K562 (cell line): ENCODE measurements at regions not wholly inside any gene's neighbourhood (a gene's known extent, or its start where the extent isn't known, plus 50 kb on each side); places are given as distances from the start of the nearest gene placed in this dataset.

ENCODE experiments used
- ATAC-seq: fragments of 200-7000 bp; cut with Tn5 transposase; 3 replicates; pipeline ENCODE4 v1.9.1; 2020; ENCODE audit warnings: moderate library complexity
- BruUV-seq: library from RNA; stranded (reverse); fragments of 400-500 nt; replicated peaks from 2 replicates; lab custom pipeline; 2021; lab: Mats Ljungman, UMichigan
- CTCF ChIA-PET: fragments of 300-600 bp; formaldehyde crosslinking; extraction: SDS; loops from one replicate; lab custom pipeline; 2021; ENCODE audit warnings: low intra/inter-chr PET ratio; lab: Yijun Ruan, JAX
- POLR2A ChIA-PET: fragments of 300-600, 350-650 bp; sonication (Branson Sonifier 250); formaldehyde crosslinking; extraction: SDS; loops from one replicate; lab custom pipeline; 2021; ENCODE audit warnings: antibody characterized with exemption, inconsistent platforms; lab: Yijun Ruan, JAX
- DNase-seq, 4 experiments: peaks; one replicate each; pipeline versions ENCODE4 v3.0.0 to v3.0.0-alpha.2; 2011 to 2018; ENCODE audit warnings: low spot score in 3 of 4, mixed read lengths in 3 of 4; ENCODE audit errors: extremely low read depth in 1 of 4
- FAIRE-seq: peaks from 2 replicates; lab custom pipeline; 2011; peaks lifted over from hg19 to GRCh38; lab: Jason Lieb, UNC
- H2AFZ ChIP-seq: 2 replicates; pipeline ENCODE4 v1.6.0; 2011; ENCODE audit warnings: low read depth, low read length, control low read depth, inconsistent platforms
- H3K27ac ChIP-seq: fragments of 200-600 bp; 3 replicates; pipeline ENCODE4 v1.8.0; 2011; ENCODE audit warnings: low read depth, mild to moderate bottlenecking, control low read depth, inconsistent platforms, low read length, moderate library complexity, mixed read lengths; ENCODE audit errors: extremely low read depth
- H3K27me3 ChIP-seq, 2 experiments: fragments of 300-600 bp in 1 of 2; 2 replicates in 1 of 2; 3 replicates in 1 of 2; pipeline versions ENCODE4 v1.6.0 to v1.8.0; 2011; ENCODE audit warnings: inconsistent platforms in 2 of 2, low read length in 2 of 2, mild to moderate bottlenecking in 1 of 2, mixed read lengths in 1 of 2, moderate library complexity in 1 of 2; ENCODE audit not compliant: control insufficient read depth in 2 of 2, insufficient read depth in 2 of 2
- H3K36me3 ChIP-seq: fragments of 300-600 bp; 3 replicates; pipeline ENCODE4 v1.8.0; 2011; ENCODE audit warnings: mild to moderate bottlenecking, low read length, inconsistent platforms; ENCODE audit not compliant: control insufficient read depth, insufficient read depth
- H3K4me1 ChIP-seq, 2 experiments: fragments of 200-600 bp in 1 of 2; replicated peaks in 1 of 2; 2 replicates in 1 of 2; 3 replicates in 1 of 2; pipeline versions ENCODE4 v1.5.1 to v1.8.0; 2011; ENCODE audit warnings: inconsistent platforms in 2 of 2, low read length in 2 of 2, mild to moderate bottlenecking in 1 of 2, mixed read lengths in 1 of 2, moderate library complexity in 1 of 2; ENCODE audit not compliant: control insufficient read depth in 2 of 2, insufficient read depth in 2 of 2
- H3K4me2 ChIP-seq: 2 replicates; pipeline ENCODE4 v1.6.1; 2011; ENCODE audit warnings: low read length, control low read depth, inconsistent platforms, mixed read lengths; ENCODE audit not compliant: insufficient read depth
- H3K4me3 ChIP-seq: fragments of 200-600 bp; sonication (generic), shearing (Covaris generic); 2 replicates; pipeline ENCODE4 v1.5.1; 2016; ENCODE audit warnings: control low read depth, inconsistent platforms
- H3K79me2 ChIP-seq: fragments of 200-600 bp; 3 replicates; pipeline ENCODE4 v1.8.0; 2011; ENCODE audit warnings: low read length, inconsistent platforms; ENCODE audit not compliant: control insufficient read depth, insufficient read depth
- H3K9ac ChIP-seq, 2 experiments: 2 replicates each; pipeline versions ENCODE4 v1.6.0 to v1.6.1; 2011; ENCODE audit warnings: low read depth in 2 of 2, low read length in 2 of 2, control low read depth in 1 of 2, inconsistent platforms in 1 of 2, mild to moderate bottlenecking in 1 of 2, mixed read lengths in 1 of 2; ENCODE audit not compliant: insufficient read depth in 1 of 2
- H3K9me1 ChIP-seq: one replicate; pipeline ENCODE4 v1.6.0; 2011; ENCODE audit warnings: inconsistent platforms, mild to moderate bottlenecking, low read length, moderate library complexity; ENCODE audit not compliant: control insufficient read depth, insufficient read depth
- H3K9me3 ChIP-seq: replicated peaks from 2 replicates; pipeline ENCODE4 v1.5.1; 2011; ENCODE audit warnings: low read depth, low read length, inconsistent platforms; ENCODE audit not compliant: control insufficient read depth, insufficient read depth
- H4K20me1 ChIP-seq: replicated peaks from 2 replicates; pipeline ENCODE4 v1.6.1; 2011; ENCODE audit warnings: low read length, inconsistent platforms, mixed read lengths; ENCODE audit not compliant: control insufficient read depth, insufficient read depth
- CBX3 ChIP-seq, 2 experiments: IDR thresholded peaks; 1 replicate in 1 of 2; 2 replicates in 1 of 2; pipeline ENCODE4 v1.6.1; 2012; ENCODE audit warnings: inconsistent platforms in 2 of 2, low read length in 2 of 2, borderline replicate concordance in 1 of 2, control low read depth in 1 of 2
- HDAC1 ChIP-seq, 2 experiments: fragments of 450-650 bp; IDR thresholded peaks; 2 replicates each; pipeline ENCODE4 v1.6.1; 2016 to 2017; ENCODE audit warnings: inconsistent platforms in 1 of 2, mild to moderate bottlenecking in 1 of 2, moderate library complexity in 1 of 2
- HEY1 ChIP-seq: fragments of 250-450 bp; sonication (Bioruptor Pico); IDR thresholded peaks from 2 replicates; pipeline ENCODE4 v1.5.0; 2020; ENCODE audit warnings: mild to moderate bottlenecking, moderate library complexity, borderline replicate concordance
- KLF10 ChIP-seq: fragments of 250-450 bp; sonication (Bioruptor Pico); IDR thresholded peaks from 2 replicates; pipeline ENCODE4 v1.6.1; 2021; ENCODE audit warnings: matching md5 sums
- MCM2 ChIP-seq: fragments of 450-650 bp; IDR thresholded peaks from 2 replicates; pipeline ENCODE4 v1.6.1; 2017; ENCODE audit warnings: low read depth, mild to moderate bottlenecking
- NCOA6 ChIP-seq: fragments of 450-650 bp; IDR thresholded peaks from 2 replicates; pipeline ENCODE4 v1.6.1; 2017; ENCODE audit warnings: mild to moderate bottlenecking
- NRF1 ChIP-seq, 2 experiments: fragments of 450-650 bp; IDR thresholded peaks in 1 of 2; conservative IDR thresholded peaks in 1 of 2; 2 replicates each; pipeline ENCODE4 v1.6.1; 2014; ENCODE audit warnings: mild to moderate bottlenecking in 2 of 2
- RB1 ChIP-seq: fragments of 450-650 bp; IDR thresholded peaks from 2 replicates; pipeline ENCODE4 v1.6.1; 2017; ENCODE audit warnings: low read depth, mild to moderate bottlenecking
- RFX7 ChIP-seq: fragments of 250-450 bp; sonication (Bioruptor Pico); IDR thresholded peaks from 2 replicates; pipeline ENCODE4 v1.5.1; 2021; ENCODE audit warnings: mild to moderate bottlenecking
- SETDB1 ChIP-seq: IDR thresholded peaks from one replicate; pipeline ENCODE4 v1.6.1; 2012; ENCODE audit warnings: low read length, control low read depth, inconsistent platforms
- TOE1 ChIP-seq, 2 experiments: fragments of 450-650 bp in 1 of 2; sonication (generic) in 1 of 2; formaldehyde crosslinking in 1 of 2; IDR thresholded peaks; 2 replicates each; pipeline versions ENCODE4 v1.7.1 to v1.8.0; 2016 to 2022; ENCODE audit warnings: borderline replicate concordance in 2 of 2, mild to moderate bottlenecking in 2 of 2, antibody characterized with exemption in 1 of 2, inconsistent platforms in 1 of 2, low read depth in 1 of 2, missing genetic modification reagents in 1 of 2, moderate library complexity in 1 of 2
- ZNF140 ChIP-seq: fragments of 250-450 bp; sonication (Bioruptor Pico); IDR thresholded peaks from 2 replicates; pipeline ENCODE4 v1.8.0; 2021; ENCODE audit warnings: moderate library complexity, mild to moderate bottlenecking, inconsistent platforms
- ZNF143 ChIP-seq: sonication (generic); formaldehyde crosslinking; IDR thresholded peaks from 2 replicates; pipeline ENCODE4 v1.9.0; 2022; ENCODE audit warnings: mild to moderate bottlenecking, missing genetic modification reagents
- ZNF551 ChIP-seq: fragments of 250-450 bp; sonication (Bioruptor Pico); IDR thresholded peaks from 2 replicates; pipeline ENCODE4 v1.5.0; 2021; ENCODE audit warnings: mild to moderate bottlenecking, moderate library complexity
- in situ Hi-C: fragments of 300-500 bp; cut with MboI; formaldehyde crosslinking; loops from 4 replicates; pipeline ENCODE4 v1.15.0; 2018; ENCODE audit warnings: inconsistent platforms, mixed read lengths
- intact Hi-C: fragments of 100-400 bp; cut with micrococcal nuclease; formaldehyde crosslinking; loops from 2 replicates; pipeline ENCODE4 v1.14.2; 2022
- TF ChIP-seq, protein P1 (sequence below): fragments of 250-450 bp; sonication (Bioruptor Pico); IDR thresholded peaks from 2 replicates; pipeline ENCODE4 v1.8.0; 2021; ENCODE audit warnings: mild to moderate bottlenecking, moderate library complexity
- TF ChIP-seq, protein P2 (sequence below): sonication (generic); formaldehyde crosslinking; IDR thresholded peaks from 2 replicates; pipeline ENCODE4 v1.8.1; 2023; ENCODE audit warnings: mild to moderate bottlenecking, missing genetic modification reagents
- TF ChIP-seq, protein P3 (sequence below): fragments of 250-450 bp; sonication (Bioruptor Pico); IDR thresholded peaks from 2 replicates; pipeline ENCODE4 v1.5.0; 2022; ENCODE audit warnings: mild to moderate bottlenecking
- TF ChIP-seq, protein P4 (sequence below): IDR thresholded peaks from 2 replicates; pipeline ENCODE4 v1.6.1; 2016; ENCODE audit warnings: missing genetic modification characterization, missing compliant biosample characterization

DNA sequence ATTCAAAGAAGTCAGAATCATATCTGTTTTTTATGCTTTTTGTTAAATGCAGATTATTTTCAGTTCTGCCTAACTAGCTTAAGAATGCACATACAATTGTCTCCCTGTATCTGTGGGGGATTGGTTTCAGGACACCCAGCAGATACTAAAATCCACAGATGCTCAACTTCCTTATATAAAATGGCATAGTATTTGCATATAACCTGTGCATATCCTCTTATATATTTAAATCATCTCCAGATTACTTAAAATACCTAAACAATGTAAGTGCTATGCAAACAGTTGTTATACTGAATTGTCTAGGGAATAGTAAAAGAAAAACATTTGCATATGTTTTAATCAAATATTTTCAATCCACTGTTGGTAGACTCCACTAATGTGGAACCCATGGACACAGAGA is 279.4 kb downstream of the TMA16 start:
- POLR2A ChIA-PET = no interaction called here
- H3K4me2 ChIP-seq = no peak overlapping the region
- no peaks in the 10 kb centered on the region for H3K4me1 ChIP-seq

More for the DNA sequence above, 279.4 kb downstream of the TMA16 start:
- BruUV-seq = no TSS peak
- no peak overlapping the region for H3K4me3 ChIP-seq
- H2AFZ ChIP-seq = no peak overlapping the region
- no peaks in the 10 kb centered on the region for H3K27me3 ChIP-seq
- CTCF ChIA-PET = no interaction called here
- no peaks in the 10 kb centered on the region for H3K79me2 ChIP-seq
- TF ChIP-seq, protein P1, sequence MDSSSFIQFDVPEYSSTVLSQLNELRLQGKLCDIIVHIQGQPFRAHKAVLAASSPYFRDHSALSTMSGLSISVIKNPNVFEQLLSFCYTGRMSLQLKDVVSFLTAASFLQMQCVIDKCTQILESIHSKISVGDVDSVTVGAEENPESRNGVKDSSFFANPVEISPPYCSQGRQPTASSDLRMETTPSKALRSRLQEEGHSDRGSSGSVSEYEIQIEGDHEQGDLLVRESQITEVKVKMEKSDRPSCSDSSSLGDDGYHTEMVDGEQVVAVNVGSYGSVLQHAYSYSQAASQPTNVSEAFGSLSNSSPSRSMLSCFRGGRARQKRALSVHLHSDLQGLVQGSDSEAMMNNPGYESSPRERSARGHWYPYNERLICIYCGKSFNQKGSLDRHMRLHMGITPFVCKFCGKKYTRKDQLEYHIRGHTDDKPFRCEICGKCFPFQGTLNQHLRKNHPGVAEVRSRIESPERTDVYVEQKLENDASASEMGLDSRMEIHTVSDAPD = no peak
- TF ChIP-seq, protein P2, sequence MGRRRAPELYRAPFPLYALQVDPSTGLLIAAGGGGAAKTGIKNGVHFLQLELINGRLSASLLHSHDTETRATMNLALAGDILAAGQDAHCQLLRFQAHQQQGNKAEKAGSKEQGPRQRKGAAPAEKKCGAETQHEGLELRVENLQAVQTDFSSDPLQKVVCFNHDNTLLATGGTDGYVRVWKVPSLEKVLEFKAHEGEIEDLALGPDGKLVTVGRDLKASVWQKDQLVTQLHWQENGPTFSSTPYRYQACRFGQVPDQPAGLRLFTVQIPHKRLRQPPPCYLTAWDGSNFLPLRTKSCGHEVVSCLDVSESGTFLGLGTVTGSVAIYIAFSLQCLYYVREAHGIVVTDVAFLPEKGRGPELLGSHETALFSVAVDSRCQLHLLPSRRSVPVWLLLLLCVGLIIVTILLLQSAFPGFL (CRISPR knock-in tag) = no peak
- no peak for TF ChIP-seq CBX3 (IDR thresholded peaks at IDR 0.05; ENCODE audit: borderline replicate concordance in 1 of 2, low read length in 2 of 2)
- no peak for TF ChIP-seq HDAC1 (IDR thresholded peaks at IDR 0.05)
- no peak for TF ChIP-seq HEY1 (CRISPR knock-in tag)
- no peak for TF ChIP-seq NRF1 (conservative IDR thresholded peaks at IDR 0.05 in 1 of 2, IDR thresholded peaks at IDR 0.05 in 1 of 2)
- TF ChIP-seq ZNF143 (CRISPR knock-in tag) = no peak
- no peak for TF ChIP-seq MCM2
- no peak for TF ChIP-seq TOE1 (IDR thresholded peaks at IDR 0.05; ENCODE audit: borderline replicate concordance)
- no peak for TF ChIP-seq TOE1 (CRISPR knock-in tag; IDR thresholded peaks at IDR 0.05; ENCODE audit: borderline replicate concordance, low read depth)
- TF ChIP-seq NCOA6 = no peak
- TF ChIP-seq RB1 = no peak
- TF ChIP-seq, protein P3, sequence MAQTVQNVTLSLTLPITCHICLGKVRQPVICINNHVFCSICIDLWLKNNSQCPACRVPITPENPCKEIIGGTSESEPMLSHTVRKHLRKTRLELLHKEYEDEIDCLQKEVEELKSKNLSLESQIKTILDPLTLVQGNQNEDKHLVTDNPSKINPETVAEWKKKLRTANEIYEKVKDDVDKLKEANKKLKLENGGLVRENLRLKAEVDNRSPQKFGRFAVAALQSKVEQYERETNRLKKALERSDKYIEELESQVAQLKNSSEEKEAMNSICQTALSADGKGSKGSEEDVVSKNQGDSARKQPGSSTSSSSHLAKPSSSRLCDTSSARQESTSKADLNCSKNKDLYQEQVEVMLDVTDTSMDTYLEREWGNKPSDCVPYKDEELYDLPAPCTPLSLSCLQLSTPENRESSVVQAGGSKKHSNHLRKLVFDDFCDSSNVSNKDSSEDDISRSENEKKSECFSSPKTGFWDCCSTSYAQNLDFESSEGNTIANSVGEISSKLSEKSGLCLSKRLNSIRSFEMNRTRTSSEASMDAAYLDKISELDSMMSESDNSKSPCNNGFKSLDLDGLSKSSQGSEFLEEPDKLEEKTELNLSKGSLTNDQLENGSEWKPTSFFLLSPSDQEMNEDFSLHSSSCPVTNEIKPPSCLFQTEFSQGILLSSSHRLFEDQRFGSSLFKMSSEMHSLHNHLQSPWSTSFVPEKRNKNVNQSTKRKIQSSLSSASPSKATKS (CRISPR knock-in tag) = no peak
- TF ChIP-seq, protein P4, sequence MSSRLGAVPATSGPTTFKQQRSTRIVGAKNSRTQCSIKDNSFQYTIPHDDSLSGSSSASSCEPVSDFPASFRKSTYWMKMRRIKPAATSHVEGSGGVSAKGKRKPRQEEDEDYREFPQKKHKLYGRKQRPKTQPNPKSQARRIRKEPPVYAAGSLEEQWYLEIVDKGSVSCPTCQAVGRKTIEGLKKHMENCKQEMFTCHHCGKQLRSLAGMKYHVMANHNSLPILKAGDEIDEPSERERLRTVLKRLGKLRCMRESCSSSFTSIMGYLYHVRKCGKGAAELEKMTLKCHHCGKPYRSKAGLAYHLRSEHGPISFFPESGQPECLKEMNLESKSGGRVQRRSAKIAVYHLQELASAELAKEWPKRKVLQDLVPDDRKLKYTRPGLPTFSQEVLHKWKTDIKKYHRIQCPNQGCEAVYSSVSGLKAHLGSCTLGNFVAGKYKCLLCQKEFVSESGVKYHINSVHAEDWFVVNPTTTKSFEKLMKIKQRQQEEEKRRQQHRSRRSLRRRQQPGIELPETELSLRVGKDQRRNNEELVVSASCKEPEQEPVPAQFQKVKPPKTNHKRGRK (tag) = no peak
- no peak for TF ChIP-seq SETDB1
- TF ChIP-seq ZNF140 = no peak
- TF ChIP-seq KLF10 = no peak
- no peak for TF ChIP-seq ZNF551 (CRISPR knock-in tag)
- no peak for TF ChIP-seq RFX7 (CRISPR knock-in tag)
- intact Hi-C loops = no loop called here
- FAIRE-seq (no peak), ATAC-seq (no peak), DNase-seq (no peak)
- H3K9me1 ChIP-seq = no peaks in the 10 kb centered on the region
- in situ Hi-C loops = no loop called here
- no peaks in the 10 kb centered on the region for H4K20me1 ChIP-seq
- no peaks in the 10 kb centered on the region for H3K36me3 ChIP-seq
- no peaks in the 10 kb centered on the region for H3K9me3 ChIP-seq
- H3K9ac ChIP-seq = no peak overlapping the region
- H3K27ac ChIP-seq = no peak overlapping the region
